ENCODE measurements at regions not wholly inside any gene's neighbourhood (a gene's known extent, or its start where the extent isn't known, plus 50 kb on each side); places are given as distances from the start of the nearest gene placed in this dataset.

GRCh38 chr2:196433116-196433515 lies 206.4 kb upstream of the CCDC150 start:
- H3K4me3 Mint-ChIP-seq: no peak overlapping the region
- H3K36me3 Mint-ChIP-seq: peaks cover 13% of the 10 kb centered on the region
- H3K9me3 Mint-ChIP-seq: no peaks in the 10 kb centered on the region
- DNase-seq (ENCODE audit: extremely low spot score, unreplicated experiment): no peak
- no peak overlapping the region for H3K27ac Mint-ChIP-seq
- peaks cover 8% of the 10 kb centered on the region for H3K4me1 Mint-ChIP-seq (ENCODE audit: unreplicated experiment)
- no peak for TF ChIP-seq CTCF (conservative IDR thresholded peaks at IDR 0.05)
- H3K27me3 Mint-ChIP-seq: no peaks in the 10 kb centered on the region

- TF ChIP-seq CTCF (conservative IDR thresholded peaks at IDR 0.05): no peak
- H3K36me3 Mint-ChIP-seq: peaks cover 13% of the 10 kb centered on the region
- no peak overlapping the region for H3K4me3 Mint-ChIP-seq
- DNase-seq (ENCODE audit: extremely low spot score, unreplicated experiment): no peak
- no peaks in the 10 kb centered on the region for H3K9me3 Mint-ChIP-seq
- no peak overlapping the region for H3K27ac Mint-ChIP-seq
- no peaks in the 10 kb centered on the region for H3K27me3 Mint-ChIP-seq
- H3K4me1 Mint-ChIP-seq (ENCODE audit: unreplicated experiment): peaks cover 1% of the 10 kb centered on the region
These were observed 205.3 kb upstream of the CCDC150 start for GRCh38 chr2:196434217-196434616.

GRCh38 chr2:196435189-196435588 lies 204.3 kb upstream of the CCDC150 start:
- no peak for DNase-seq (ENCODE audit: extremely low spot score, unreplicated experiment)
- Mint-ChIP-seq H3K27me3 (no peaks in the 10 kb centered on the region), H3K4me3 (no peak overlapping the region), H3K4me1 (ENCODE audit: unreplicated experiment) (peaks cover 11% of the 10 kb centered on the region), H3K27ac (no peak overlapping the region), H3K9me3 (no peaks in the 10 kb centered on the region), H3K36me3 (peaks cover 13% of the 10 kb centered on the region)
- no peak for TF ChIP-seq CTCF (conservative IDR thresholded peaks at IDR 0.05)

- no peak for DNase-seq (ENCODE audit: extremely low spot score, unreplicated experiment)
- H3K27ac Mint-ChIP-seq: no peak overlapping the region
- peaks cover 17% of the 10 kb centered on the region for H3K4me1 Mint-ChIP-seq (ENCODE audit: unreplicated experiment)
- no peaks in the 10 kb centered on the region for H3K27me3 Mint-ChIP-seq
- no peak for TF ChIP-seq CTCF (conservative IDR thresholded peaks at IDR 0.05)
- no peak overlapping the region for H3K4me3 Mint-ChIP-seq
- peaks cover 5% of the 10 kb centered on the region for H3K36me3 Mint-ChIP-seq
- H3K9me3 Mint-ChIP-seq: no peaks in the 10 kb centered on the region
These were observed 201.9 kb upstream of the CCDC150 start for GRCh38 chr2:196437626-196438025.

- H3K36me3 Mint-ChIP-seq: no peaks in the 10 kb centered on the region
- no peak overlapping the region for H3K27ac Mint-ChIP-seq
- no peak overlapping the region for H3K4me3 Mint-ChIP-seq
- no peak for DNase-seq (ENCODE audit: extremely low spot score, unreplicated experiment)
- no peaks in the 10 kb centered on the region for H3K9me3 Mint-ChIP-seq
- TF ChIP-seq CTCF (conservative IDR thresholded peaks at IDR 0.05): no peak
- no peaks in the 10 kb centered on the region for H3K27me3 Mint-ChIP-seq
- peaks cover 17% of the 10 kb centered on the region for H3K4me1 Mint-ChIP-seq (ENCODE audit: unreplicated experiment)
These were observed 199.8 kb upstream of the CCDC150 start for GRCh38 chr2:196439760-196440159.

- no peak for TF ChIP-seq CTCF (conservative IDR thresholded peaks at IDR 0.05)
- Mint-ChIP-seq H3K4me3 (no peak overlapping the region), H3K4me1 (ENCODE audit: unreplicated experiment) (peaks cover 17% of the 10 kb centered on the region), H3K9me3 (no peaks in the 10 kb centered on the region), H3K27ac (no peak overlapping the region), H3K36me3 (no peaks in the 10 kb centered on the region), H3K27me3 (no peaks in the 10 kb centered on the region)
- no peak for DNase-seq (ENCODE audit: extremely low spot score, unreplicated experiment)
These were observed 199.1 kb upstream of the CCDC150 start for GRCh38 chr2:196440413-196440812.

Measured in type B pancreatic cell (in vitro differentiated cells).